HepG2 (cell line): ENCODE measurements at regions not wholly inside any gene's neighbourhood (a gene's known extent, or its start where the extent isn't known, plus 50 kb on each side); places are given as distances from the start of the nearest gene placed in this dataset.

ENCODE experiments used
- ATAC-seq: fragments of 200-7000 bp; cut with Tn5 transposase; 3 replicates; pipeline ENCODE4 v1.9.1; 2020; ENCODE audit warnings: mild to moderate bottlenecking, moderate library complexity
- BruUV-seq: library from RNA; stranded (reverse); fragments of 400-500 nt; replicated peaks from 2 replicates; lab custom pipeline; 2021; lab: Mats Ljungman, UMichigan
- CTCF ChIA-PET: fragments of 300-600 bp; formaldehyde crosslinking; extraction: SDS; loops from one replicate; lab custom pipeline; 2021; ENCODE audit warnings: low total read pairs, inconsistent platforms, low intra/inter-chr PET ratio; lab: Yijun Ruan, JAX
- POLR2A ChIA-PET: fragments of 350-600 bp; sonication (Branson Sonifier 250); formaldehyde crosslinking; loops from one replicate; lab custom pipeline; 2020; ENCODE audit warnings: antibody characterized with exemption, inconsistent platforms; lab: Yijun Ruan, JAX
- DNase-seq: peaks from one replicate; pipeline ENCODE4 v3.0.0-alpha.2; 2015; ENCODE audit warnings: low spot score
- FAIRE-seq: peaks from 3 replicates; lab custom pipeline; 2011; peaks lifted over from hg19 to GRCh38; lab: Jason Lieb, UNC
- H2AFZ ChIP-seq: one replicate; pipeline ENCODE4 v1.6.1; 2011; ENCODE audit warnings: low read length, inconsistent platforms
- H3K27ac ChIP-seq: fragments of 300-600 bp; 3 replicates; pipeline ENCODE4 v1.8.0; 2011; ENCODE audit warnings: mixed run types, mild to moderate bottlenecking, mixed read lengths, low read length, inconsistent platforms; ENCODE audit not compliant: insufficient read depth; ENCODE audit errors: extremely low read length
- H3K27me3 ChIP-seq, 2 experiments: fragments of 200-600 bp in 1 of 2; 2 replicates in 1 of 2; 3 replicates in 1 of 2; pipeline versions ENCODE4 v1.6.0 to v1.8.0; 2011; ENCODE audit warnings: low read length in 2 of 2, mild to moderate bottlenecking in 2 of 2, moderate library complexity in 2 of 2, inconsistent platforms in 1 of 2; ENCODE audit not compliant: insufficient read depth in 2 of 2, control insufficient read depth in 1 of 2
- H3K36me3 ChIP-seq, 2 experiments: fragments of 200-600 bp in 1 of 2; replicated peaks in 1 of 2; 2 replicates in 1 of 2; 3 replicates in 1 of 2; pipeline versions ENCODE4 v1.5.1 to v1.8.0; 2011; ENCODE audit warnings: low read length in 2 of 2, inconsistent platforms in 1 of 2; ENCODE audit not compliant: insufficient read depth in 2 of 2, control insufficient read depth in 1 of 2
- H3K4me1 ChIP-seq: 2 replicates; pipeline ENCODE4 v1.5.1; 2012; ENCODE audit warnings: low read length, inconsistent platforms; ENCODE audit not compliant: insufficient read depth
- H3K4me2 ChIP-seq: 2 replicates; pipeline ENCODE4 v1.6.0; 2011; ENCODE audit warnings: low read depth, low read length, inconsistent platforms
- H3K4me3 ChIP-seq, 3 experiments: fragments of 200-600 bp in 1 of 3; sonication (generic), shearing (Covaris generic) in 1 of 3; replicated peaks in 1 of 3; 2 replicates each; pipeline ENCODE4 v1.5.1; 2011 to 2016; ENCODE audit warnings: low read length in 3 of 3, inconsistent platforms in 2 of 3, low read depth in 2 of 3, mild to moderate bottlenecking in 2 of 3, control low read depth in 1 of 3, mixed read lengths in 1 of 3; ENCODE audit not compliant: insufficient read depth in 1 of 3
- H3K79me2 ChIP-seq: one replicate; pipeline ENCODE4 v1.6.1; 2011; ENCODE audit warnings: low read length, inconsistent platforms; ENCODE audit not compliant: insufficient read depth
- H3K9ac ChIP-seq: 2 replicates; pipeline ENCODE4 v1.6.0; 2011; ENCODE audit warnings: mild to moderate bottlenecking, low read depth, low read length, inconsistent platforms; ENCODE audit not compliant: insufficient read depth
- H3K9me3 ChIP-seq: 2 replicates; pipeline ENCODE4 v1.5.1; 2012; ENCODE audit warnings: mild to moderate bottlenecking, low read length
- H4K20me1 ChIP-seq: 2 replicates; pipeline ENCODE4 v1.6.0; 2011; ENCODE audit warnings: inconsistent platforms, mild to moderate bottlenecking, low read length, moderate library complexity; ENCODE audit not compliant: insufficient read depth
- ERF ChIP-seq: IDR thresholded peaks from 2 replicates; pipeline ENCODE4 v1.6.1; 2018; ENCODE audit warnings: missing biosample characterization, missing genetic modification reagents
- GABPB1 ChIP-seq: IDR thresholded peaks from 2 replicates; pipeline ENCODE4 v1.6.1; 2016; ENCODE audit warnings: mild to moderate bottlenecking, missing genetic modification reagents, moderate library complexity, missing compliant biosample characterization
- HNF1A ChIP-seq, 2 experiments: sonication (generic) in 1 of 2; formaldehyde crosslinking in 1 of 2; IDR thresholded peaks; 2 replicates each; pipeline versions ENCODE4 v1.4.0 to v1.6.1; 2016 to 2020; ENCODE audit warnings: borderline replicate concordance in 1 of 2, low read depth in 1 of 2, mild to moderate bottlenecking in 1 of 2, missing genetic modification reagents in 1 of 2
- JARID2 ChIP-seq: sonication (generic); formaldehyde crosslinking; IDR thresholded peaks from 2 replicates; pipeline ENCODE4 v1.8.1; 2023; ENCODE audit warnings: missing genetic modification reagents, inconsistent platforms; ENCODE audit not compliant: insufficient replicate concordance
- MTA1 ChIP-seq: sonication (generic); formaldehyde crosslinking; IDR thresholded peaks from 2 replicates; pipeline ENCODE4 v1.4.0; 2020; ENCODE audit warnings: missing genetic modification reagents, mild to moderate bottlenecking, borderline replicate concordance
- NONO ChIP-seq, 2 experiments: fragments of 450-650 bp in 1 of 2; sonication (generic) in 1 of 2; formaldehyde crosslinking in 1 of 2; IDR thresholded peaks in 1 of 2; conservative IDR thresholded peaks in 1 of 2; 2 replicates each; pipeline versions ENCODE4 v1.6.1 to v1.8.0; 2017 to 2022; ENCODE audit warnings: mild to moderate bottlenecking in 1 of 2, missing genetic modification reagents in 1 of 2, moderate library complexity in 1 of 2
- PHF20 ChIP-seq: sonication (generic); formaldehyde crosslinking; IDR thresholded peaks from 2 replicates; pipeline ENCODE4 v1.5.0; 2020; ENCODE audit warnings: mild to moderate bottlenecking, missing genetic modification reagents
- SIX4 ChIP-seq: sonication (generic); formaldehyde crosslinking; IDR thresholded peaks from 2 replicates; pipeline ENCODE4 v1.4.0; 2020; ENCODE audit warnings: missing genetic modification reagents
- ZBTB4 ChIP-seq: sonication (generic); formaldehyde crosslinking; IDR thresholded peaks from 2 replicates; pipeline ENCODE4 v1.4.0; 2020; ENCODE audit warnings: missing genetic modification reagents, mild to moderate bottlenecking, borderline replicate concordance
- ZBTB42 ChIP-seq: sonication (generic); formaldehyde crosslinking; IDR thresholded peaks from 2 replicates; pipeline ENCODE4 v1.5.0; 2020; ENCODE audit warnings: mild to moderate bottlenecking, missing genetic modification reagents
- ZNF543 ChIP-seq: sonication (generic); formaldehyde crosslinking; IDR thresholded peaks from 2 replicates; pipeline ENCODE4 v1.4.0; 2020; ENCODE audit warnings: mild to moderate bottlenecking, missing genetic modification reagents
- ZNF792 ChIP-seq: IDR thresholded peaks from 2 replicates; pipeline ENCODE4 v1.6.1; 2016
- ZNF816 ChIP-seq: sonication (generic); formaldehyde crosslinking; IDR thresholded peaks from 2 replicates; pipeline ENCODE4 v1.8.0; 2022; ENCODE audit warnings: missing genetic modification reagents, mild to moderate bottlenecking, borderline replicate concordance
- WGBS: methylation state at CpG from one replicate; pipeline ENCODE4 v1.1.6; 2017; ENCODE audit warnings: low lambda C conversion rate; 5-methylcytosine and 5-hydroxymethylcytosine counted together
- in situ Hi-C: cut with HindIII; loops from 2 replicates; pipeline ENCODE4 v1.10.0; 2017; ENCODE audit warnings: low pct_unique_long_range_greater_than_20kb; ENCODE audit not compliant: extremely low pct_ligation_motif_present
- intact Hi-C: fragments of 100-400 bp; cut with micrococcal nuclease; formaldehyde crosslinking; loops from one replicate; pipeline ENCODE4 v1.10.0; 2022; ENCODE audit not compliant: unreplicated experiment
- TF ChIP-seq, protein P1 (sequence below): sonication (generic); formaldehyde crosslinking; IDR thresholded peaks from 2 replicates; pipeline ENCODE4 v1.4.0; 2020; ENCODE audit warnings: missing genetic modification reagents

- no peak overlapping the region for H3K9ac ChIP-seq
- TF ChIP-seq SIX4 (CRISPR knock-in tag) (no peak), GABPB1 (no peak), NONO (IDR thresholded peaks at IDR 0.05) (no peak), NONO (CRISPR knock-in tag; conservative IDR thresholded peaks at IDR 0.05) (no peak), ZNF816 (CRISPR knock-in tag) (no peak), ZNF792 (no peak), ERF (CRISPR knock-in tag) (no peak), ZNF543 (CRISPR knock-in tag) (no peak), PHF20 (CRISPR knock-in tag) (no peak), ZBTB42 (CRISPR knock-in tag) (no peak), ZBTB4 (CRISPR knock-in tag) (no peak), HNF1A (IDR thresholded peaks at IDR 0.05; ENCODE audit: low read depth) (no peak), HNF1A (CRISPR knock-in tag; IDR thresholded peaks at IDR 0.05; ENCODE audit: borderline replicate concordance) (no peak), JARID2 (CRISPR knock-in tag) (no peak), MTA1 (CRISPR knock-in tag) (no peak)
- TF ChIP-seq, protein P1, sequence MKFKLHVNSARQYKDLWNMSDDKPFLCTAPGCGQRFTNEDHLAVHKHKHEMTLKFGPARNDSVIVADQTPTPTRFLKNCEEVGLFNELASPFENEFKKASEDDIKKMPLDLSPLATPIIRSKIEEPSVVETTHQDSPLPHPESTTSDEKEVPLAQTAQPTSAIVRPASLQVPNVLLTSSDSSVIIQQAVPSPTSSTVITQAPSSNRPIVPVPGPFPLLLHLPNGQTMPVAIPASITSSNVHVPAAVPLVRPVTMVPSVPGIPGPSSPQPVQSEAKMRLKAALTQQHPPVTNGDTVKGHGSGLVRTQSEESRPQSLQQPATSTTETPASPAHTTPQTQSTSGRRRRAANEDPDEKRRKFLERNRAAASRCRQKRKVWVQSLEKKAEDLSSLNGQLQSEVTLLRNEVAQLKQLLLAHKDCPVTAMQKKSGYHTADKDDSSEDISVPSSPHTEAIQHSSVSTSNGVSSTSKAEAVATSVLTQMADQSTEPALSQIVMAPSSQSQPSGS (CRISPR knock-in tag) = no peak
- H4K20me1 ChIP-seq = no peaks in the 10 kb centered on the region
- WGBS = 86% methylated on average over 3 of the region's 3 CpGs
- POLR2A ChIA-PET = interaction anchor here (1.6 kb wide), 1 partner anchor 37 kb away, joined by 5 read pairs; no protein-coding TSS in a partner anchor
- no peaks in the 10 kb centered on the region for H3K79me2 ChIP-seq
- CTCF ChIA-PET = no interaction called here
- FAIRE-seq (peak; percentile 39), ATAC-seq (no peak), DNase-seq (no peak)
- no peak overlapping the region for H3K4me3 ChIP-seq
- H3K4me1 ChIP-seq = no peaks in the 10 kb centered on the region
- no peak overlapping the region for H3K4me2 ChIP-seq
- H2AFZ ChIP-seq = no peak overlapping the region
- peaks cover 6% of the 10 kb centered on the region; the same call in 1 of the 2 replicates for H3K9me3 ChIP-seq
- H3K36me3 ChIP-seq = no peaks in the 10 kb centered on the region
- intact Hi-C loops = no loop called here
- no peak overlapping the region for H3K27ac ChIP-seq
- no TSS peak for BruUV-seq
- in situ Hi-C loops = no loop called here
- no peaks in the 10 kb centered on the region for H3K27me3 ChIP-seq
Measured at GRCh38 chr6:1018041-1018440, 293.9 kb upstream of the FOXQ1 start.
